ENCODE measurements at regions not wholly inside any gene's neighbourhood (a gene's known extent, or its start where the extent isn't known, plus 50 kb on each side); places are given as distances from the start of the nearest gene placed in this dataset.

DNA sequence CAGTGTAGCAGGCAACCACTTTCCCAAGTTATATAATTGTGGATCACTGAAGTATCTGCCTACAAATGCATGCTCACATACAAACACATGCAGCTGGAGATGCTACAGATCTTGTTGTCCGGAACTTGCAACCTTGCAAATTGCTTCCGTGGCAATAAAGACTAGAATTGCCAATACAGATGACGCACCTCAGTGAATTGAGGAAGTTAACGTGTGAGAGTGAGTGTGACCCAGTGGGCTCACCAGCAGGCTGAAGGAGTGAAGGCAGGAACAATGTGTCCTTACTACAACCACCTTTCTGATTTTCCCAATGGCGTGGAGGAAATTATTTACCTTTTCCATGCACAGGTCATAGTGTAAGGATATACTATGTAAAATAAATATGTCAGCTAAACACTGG lies 89.4 kb upstream of the GRIP1 start:
- ChIA-PET POLR2A (no interaction called here), CTCF (no interaction called here)
- Histone ChIP-seq H3K4me1 (ENCODE audit: control extremely low read depth in 1 of 4, control insufficient read depth in 4 of 4, insufficient read depth in 4 of 4, low read length in 3 of 4) (no peaks in the 10 kb centered on the region), H3K27me3 (replicated peaks in 2 of 5; ENCODE audit: control insufficient read depth in 4 of 5, insufficient read depth in 5 of 5, low read length in 4 of 5) (no peaks in the 10 kb centered on the region), H3K36me3 (ENCODE audit: control insufficient read depth in 4 of 4, insufficient read depth in 4 of 4, low read length in 3 of 4) (no peaks in the 10 kb centered on the region), H3K4me3 (ENCODE audit: control insufficient read depth in 1 of 7, extremely low read depth in 1 of 7, insufficient read depth in 4 of 7, low read depth in 2 of 7, low read length in 6 of 7) (no peak overlapping the region), H3K27ac (ENCODE audit: insufficient read depth in 1 of 2, low read depth in 1 of 2, low read length in 2 of 2, poor library complexity in 1 of 2, severe bottlenecking in 2 of 2) (no peak overlapping the region), H3K9me3 (ENCODE audit: control extremely low read depth in 1 of 5, control insufficient read depth in 4 of 5, insufficient read depth in 2 of 5, low read depth in 1 of 5, low read length in 4 of 5) (no peaks in the 10 kb centered on the region)
- 75% methylated on average over 4 of the region's 5 CpGs for WGBS (ENCODE audit: insufficient coverage)
- DNase-seq = peak; percentile 17 to 45 (median 33)

DNA sequence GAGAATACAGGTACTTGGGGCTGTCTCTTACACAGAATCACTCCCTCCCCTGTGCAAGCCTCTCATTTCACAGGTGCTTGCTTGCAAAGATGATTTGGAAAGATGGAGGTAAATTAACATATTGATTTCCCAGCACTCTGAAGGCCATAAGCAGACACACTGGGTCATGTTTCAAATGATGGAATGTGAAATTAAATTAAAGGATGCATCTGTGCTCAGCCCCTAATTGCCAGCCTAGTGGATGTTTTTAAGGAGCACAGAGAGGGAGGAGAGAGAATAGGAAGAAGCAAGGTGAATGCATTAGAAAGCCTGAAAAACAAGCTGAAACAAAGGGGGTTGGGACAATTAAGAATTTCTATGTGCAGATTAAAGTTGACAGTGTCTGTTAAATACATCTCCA lies 96.1 kb upstream of the GRIP1 start:
- no peaks in the 10 kb centered on the region for H3K36me3 ChIP-seq (ENCODE audit: control insufficient read depth in 4 of 4, insufficient read depth in 4 of 4, low read length in 3 of 4)
- no peak overlapping the region for H3K4me3 ChIP-seq (ENCODE audit: control insufficient read depth in 1 of 7, extremely low read depth in 1 of 7, insufficient read depth in 4 of 7, low read depth in 2 of 7, low read length in 6 of 7)
- ChIA-PET POLR2A (no interaction called here), CTCF (interaction anchor here (1.3 kb wide), 1 partner anchor 10 kb away, joined by 5 read pairs; no protein-coding TSS in a partner anchor)
- no peaks in the 10 kb centered on the region for H3K9me3 ChIP-seq (ENCODE audit: control extremely low read depth in 1 of 5, control insufficient read depth in 4 of 5, insufficient read depth in 2 of 5, low read depth in 1 of 5, low read length in 4 of 5)
- H3K27me3 ChIP-seq (replicated peaks in 2 of 5; ENCODE audit: control insufficient read depth in 4 of 5, insufficient read depth in 5 of 5, low read length in 4 of 5) = no peaks in the 10 kb centered on the region
- DNase-seq = no peak
- H3K4me1 ChIP-seq (ENCODE audit: control extremely low read depth in 1 of 4, control insufficient read depth in 4 of 4, insufficient read depth in 4 of 4, low read length in 3 of 4) = peaks cover 0 to 15% (median 0%) of the 10 kb centered on the region in 4 experiments
- H3K27ac ChIP-seq (ENCODE audit: insufficient read depth in 1 of 2, low read depth in 1 of 2, low read length in 2 of 2, poor library complexity in 1 of 2, severe bottlenecking in 2 of 2) = no peak overlapping the region

DNA sequence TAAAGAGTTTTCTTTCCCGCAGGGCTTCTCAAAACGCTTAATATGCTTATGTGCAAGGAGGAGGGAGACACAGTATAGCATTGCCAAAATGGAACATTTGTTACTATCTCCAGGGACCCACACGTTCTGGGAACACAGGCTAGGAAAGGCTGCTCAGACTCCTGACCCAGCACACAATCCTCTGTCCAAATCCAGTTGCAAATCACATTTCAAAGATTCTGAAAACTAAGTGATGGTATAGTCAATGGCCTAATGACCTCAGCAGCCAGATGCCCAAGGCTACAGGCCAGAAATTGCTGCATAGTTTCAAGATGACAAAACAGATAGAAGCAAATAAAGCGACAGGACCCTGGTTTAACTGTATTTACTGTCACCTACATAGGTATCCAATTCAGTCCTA lies 97.0 kb upstream of the GRIP1 start:
- ChIA-PET POLR2A (no interaction called here), CTCF (no interaction called here)
- H3K4me1 ChIP-seq (ENCODE audit: control extremely low read depth in 1 of 4, control insufficient read depth in 4 of 4, insufficient read depth in 4 of 4, low read length in 3 of 4) = peaks cover 0 to 15% (median 0%) of the 10 kb centered on the region in 4 experiments
- no peaks in the 10 kb centered on the region for H3K9me3 ChIP-seq (ENCODE audit: control extremely low read depth in 1 of 5, control insufficient read depth in 4 of 5, insufficient read depth in 2 of 5, low read depth in 1 of 5, low read length in 4 of 5)
- DNase-seq = no peak
- no peaks in the 10 kb centered on the region for H3K36me3 ChIP-seq (ENCODE audit: control insufficient read depth in 4 of 4, insufficient read depth in 4 of 4, low read length in 3 of 4)
- H3K27ac ChIP-seq (ENCODE audit: insufficient read depth in 1 of 2, low read depth in 1 of 2, low read length in 2 of 2, poor library complexity in 1 of 2, severe bottlenecking in 2 of 2) = no peak overlapping the region
- WGBS (ENCODE audit: insufficient coverage) = no CpG with 5 or more reads among the region's 4 CpGs
- H3K4me3 ChIP-seq (ENCODE audit: control insufficient read depth in 1 of 7, extremely low read depth in 1 of 7, insufficient read depth in 4 of 7, low read depth in 2 of 7, low read length in 6 of 7) = no peak overlapping the region
- H3K27me3 ChIP-seq (replicated peaks in 2 of 5; ENCODE audit: control insufficient read depth in 4 of 5, insufficient read depth in 5 of 5, low read length in 4 of 5) = no peaks in the 10 kb centered on the region

DNA sequence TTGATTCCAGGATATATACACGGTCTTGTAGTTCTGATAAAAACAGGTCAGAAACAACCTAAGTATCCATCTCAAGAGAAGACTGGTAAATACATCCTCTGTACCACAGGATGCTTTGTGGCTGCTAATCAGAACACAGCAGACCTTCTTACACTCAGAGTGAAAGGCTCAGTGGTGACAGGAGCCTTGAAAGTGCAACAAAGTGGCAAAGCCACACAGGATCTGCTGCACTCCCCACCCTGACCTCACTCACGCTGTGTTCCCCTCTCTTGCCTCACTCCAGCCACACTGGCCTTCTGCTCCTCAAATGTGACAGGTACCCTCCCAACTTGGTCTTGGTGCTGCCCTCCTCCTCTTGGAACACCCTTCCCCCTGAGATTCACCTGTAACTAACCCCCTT lies 98.1 kb upstream of the GRIP1 start:
- ChIA-PET CTCF (no interaction called here), POLR2A (no interaction called here)
- 0% methylated on average over 1 of the region's 2 CpGs for WGBS (ENCODE audit: insufficient coverage)
- Histone ChIP-seq H3K4me1 (ENCODE audit: control extremely low read depth in 1 of 4, control insufficient read depth in 4 of 4, insufficient read depth in 4 of 4, low read length in 3 of 4) (peaks cover 0 to 15% (median 0%) of the 10 kb centered on the region in 4 experiments), H3K9me3 (ENCODE audit: control extremely low read depth in 1 of 5, control insufficient read depth in 4 of 5, insufficient read depth in 2 of 5, low read depth in 1 of 5, low read length in 4 of 5) (no peaks in the 10 kb centered on the region), H3K36me3 (ENCODE audit: control insufficient read depth in 4 of 4, insufficient read depth in 4 of 4, low read length in 3 of 4) (no peaks in the 10 kb centered on the region), H3K27me3 (replicated peaks in 2 of 5; ENCODE audit: control insufficient read depth in 4 of 5, insufficient read depth in 5 of 5, low read length in 4 of 5) (no peaks in the 10 kb centered on the region), H3K27ac (ENCODE audit: insufficient read depth in 1 of 2, low read depth in 1 of 2, low read length in 2 of 2, poor library complexity in 1 of 2, severe bottlenecking in 2 of 2) (no peak overlapping the region), H3K4me3 (ENCODE audit: control insufficient read depth in 1 of 7, extremely low read depth in 1 of 7, insufficient read depth in 4 of 7, low read depth in 2 of 7, low read length in 6 of 7) (peak overlapping the region in 1 of 7 experiments; percentile 4)
- DNase-seq = peak; percentile 66 to 95 (median 91)

DNA sequence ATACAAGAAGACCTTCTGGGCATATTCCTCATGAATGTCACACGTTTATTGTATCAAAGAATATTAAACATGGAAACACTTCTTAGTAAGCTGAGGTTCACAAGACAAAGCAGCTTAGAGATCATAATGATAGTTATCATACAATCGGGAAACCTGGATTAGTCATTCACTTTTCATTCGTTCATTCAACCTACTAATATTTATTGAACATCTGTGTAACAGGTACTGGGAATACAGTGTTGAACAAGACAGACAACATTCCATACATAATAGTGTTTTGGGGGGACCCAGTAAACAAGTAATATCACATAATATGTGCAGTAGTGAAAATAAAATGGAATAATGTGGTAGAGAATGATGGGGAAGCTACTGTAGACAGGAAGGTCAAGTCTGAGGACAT lies 100.6 kb upstream of the GRIP1 start:
- ChIA-PET POLR2A (no interaction called here), CTCF (no interaction called here)
- DNase-seq = no peak
- H3K4me3 ChIP-seq (ENCODE audit: control insufficient read depth in 1 of 7, extremely low read depth in 1 of 7, insufficient read depth in 4 of 7, low read depth in 2 of 7, low read length in 6 of 7) = no peak overlapping the region
- H3K27ac ChIP-seq (ENCODE audit: insufficient read depth in 1 of 2, low read depth in 1 of 2, low read length in 2 of 2, poor library complexity in 1 of 2, severe bottlenecking in 2 of 2) = no peak overlapping the region
- H3K27me3 ChIP-seq (replicated peaks in 2 of 5; ENCODE audit: control insufficient read depth in 4 of 5, insufficient read depth in 5 of 5, low read length in 4 of 5) = no peaks in the 10 kb centered on the region
- H3K4me1 ChIP-seq (ENCODE audit: control extremely low read depth in 1 of 4, control insufficient read depth in 4 of 4, insufficient read depth in 4 of 4, low read length in 3 of 4) = peaks cover 0 to 15% (median 0%) of the 10 kb centered on the region in 4 experiments
- no CpG with 5 or more reads among the region's 3 CpGs for WGBS (ENCODE audit: insufficient coverage)
- no peaks in the 10 kb centered on the region for H3K36me3 ChIP-seq (ENCODE audit: control insufficient read depth in 4 of 4, insufficient read depth in 4 of 4, low read length in 3 of 4)
- no peaks in the 10 kb centered on the region for H3K9me3 ChIP-seq (ENCODE audit: control extremely low read depth in 1 of 5, control insufficient read depth in 4 of 5, insufficient read depth in 2 of 5, low read depth in 1 of 5, low read length in 4 of 5)

DNA sequence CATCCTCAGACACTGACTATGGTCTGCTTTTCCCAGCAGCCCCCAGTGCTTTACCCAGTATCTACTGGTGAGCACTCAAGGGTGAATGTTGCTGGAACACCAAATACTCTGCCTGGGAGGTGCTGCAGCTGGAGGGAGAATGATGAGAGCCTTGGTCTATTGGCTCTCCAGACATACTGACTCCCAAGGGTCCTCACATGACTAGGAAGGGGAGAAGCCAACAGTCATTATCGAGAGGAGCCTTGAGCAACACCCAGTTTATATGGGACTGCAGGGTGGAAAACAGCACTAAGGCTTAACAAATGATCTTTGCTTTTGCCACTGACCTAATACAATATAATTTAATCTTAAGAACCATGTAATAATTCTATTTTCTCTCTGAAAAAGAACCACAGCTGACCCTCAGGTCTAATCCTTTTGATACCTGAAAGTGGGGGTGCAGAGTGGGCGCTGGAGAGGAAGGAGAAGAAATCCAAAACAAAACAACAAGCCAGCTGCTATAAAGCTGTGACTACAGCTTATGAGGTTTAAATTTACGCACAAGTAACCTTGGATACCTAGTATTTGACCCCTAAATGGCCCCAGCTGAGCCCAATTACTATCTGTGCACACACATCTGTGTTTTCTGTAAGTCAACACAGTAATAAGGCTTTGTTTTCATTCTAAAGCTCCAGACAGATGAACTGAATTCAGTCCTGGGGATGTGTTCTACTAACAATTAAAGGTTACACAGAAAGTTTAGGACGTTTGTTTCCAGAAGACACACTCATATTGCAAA lies 107.8 kb upstream of the GRIP1 start:
- no peaks in the 10 kb centered on the region for H3K4me1 ChIP-seq (ENCODE audit: control extremely low read depth in 1 of 4, control insufficient read depth in 4 of 4, insufficient read depth in 4 of 4, low read length in 3 of 4)
- peak in 1 of 3 donors; percentile 3 for DNase-seq
- ChIA-PET POLR2A (no interaction called here), CTCF (interaction anchor here (1.1 kb wide), 1 partner anchor 65 kb away, joined by 3 read pairs; no protein-coding TSS in a partner anchor)
- no peaks in the 10 kb centered on the region for H3K9me3 ChIP-seq (ENCODE audit: control extremely low read depth in 1 of 5, control insufficient read depth in 4 of 5, insufficient read depth in 2 of 5, low read depth in 1 of 5, low read length in 4 of 5)
- H3K36me3 ChIP-seq (ENCODE audit: control insufficient read depth in 4 of 4, insufficient read depth in 4 of 4, low read length in 3 of 4) = no peaks in the 10 kb centered on the region
- H3K27me3 ChIP-seq (replicated peaks in 2 of 5; ENCODE audit: control insufficient read depth in 4 of 5, insufficient read depth in 5 of 5, low read length in 4 of 5) = no peaks in the 10 kb centered on the region
- no peak overlapping the region for H3K4me3 ChIP-seq (ENCODE audit: control insufficient read depth in 1 of 7, extremely low read depth in 1 of 7, insufficient read depth in 4 of 7, low read depth in 2 of 7, low read length in 6 of 7)
- H3K27ac ChIP-seq (ENCODE audit: insufficient read depth in 1 of 2, low read depth in 1 of 2, low read length in 2 of 2, poor library complexity in 1 of 2, severe bottlenecking in 2 of 2) = no peak overlapping the region
- 100% methylated on average over 2 of the region's 4 CpGs for WGBS (ENCODE audit: insufficient coverage)

DNA sequence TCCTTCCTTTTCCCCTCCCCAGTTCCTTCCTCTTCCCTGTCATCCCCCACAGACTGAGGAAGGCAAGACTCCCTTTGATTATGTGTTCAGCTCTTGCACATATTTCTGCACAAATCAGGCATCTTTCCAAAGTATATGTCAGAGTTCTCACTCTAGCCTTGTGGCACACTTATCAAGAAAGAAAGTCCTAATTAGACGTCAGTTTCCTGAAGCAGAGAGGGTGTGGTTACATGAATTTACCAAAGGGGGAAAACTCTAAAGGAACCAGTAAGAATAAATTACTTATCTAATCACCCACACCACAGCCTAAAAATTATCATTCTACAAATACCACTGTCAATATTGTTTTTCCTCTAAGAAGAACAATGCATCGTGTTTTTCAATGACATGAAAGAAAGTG lies 120.7 kb upstream of the GRIP1 start:
- peak; percentile 17 to 45 (median 25) for DNase-seq
- Histone ChIP-seq H3K4me1 (ENCODE audit: control extremely low read depth in 1 of 4, control insufficient read depth in 4 of 4, insufficient read depth in 4 of 4, low read length in 3 of 4) (peaks cover 0 to 8% (median 0%) of the 10 kb centered on the region in 4 experiments), H3K27me3 (replicated peaks in 2 of 5; ENCODE audit: control insufficient read depth in 4 of 5, insufficient read depth in 5 of 5, low read length in 4 of 5) (no peaks in the 10 kb centered on the region), H3K27ac (ENCODE audit: insufficient read depth in 1 of 2, low read depth in 1 of 2, low read length in 2 of 2, poor library complexity in 1 of 2, severe bottlenecking in 2 of 2) (no peak overlapping the region), H3K36me3 (ENCODE audit: control insufficient read depth in 4 of 4, insufficient read depth in 4 of 4, low read length in 3 of 4) (no peaks in the 10 kb centered on the region), H3K4me3 (ENCODE audit: control insufficient read depth in 1 of 7, extremely low read depth in 1 of 7, insufficient read depth in 4 of 7, low read depth in 2 of 7, low read length in 6 of 7) (no peak overlapping the region), H3K9me3 (ENCODE audit: control extremely low read depth in 1 of 5, control insufficient read depth in 4 of 5, insufficient read depth in 2 of 5, low read depth in 1 of 5, low read length in 4 of 5) (no peaks in the 10 kb centered on the region)
- WGBS (ENCODE audit: insufficient coverage) = no CpG with 5 or more reads among the region's 2 CpGs
- CTCF ChIA-PET = interaction anchor here (1.5 kb wide), 1 partner anchor 104 kb away, joined by 3 read pairs; no protein-coding TSS in a partner anchor
- POLR2A ChIA-PET = no interaction called here
